ENCODE measurements at regions not wholly inside any gene's neighbourhood (a gene's known extent, or its start where the extent isn't known, plus 50 kb on each side); places are given as distances from the start of the nearest gene placed in this dataset.

DNA sequence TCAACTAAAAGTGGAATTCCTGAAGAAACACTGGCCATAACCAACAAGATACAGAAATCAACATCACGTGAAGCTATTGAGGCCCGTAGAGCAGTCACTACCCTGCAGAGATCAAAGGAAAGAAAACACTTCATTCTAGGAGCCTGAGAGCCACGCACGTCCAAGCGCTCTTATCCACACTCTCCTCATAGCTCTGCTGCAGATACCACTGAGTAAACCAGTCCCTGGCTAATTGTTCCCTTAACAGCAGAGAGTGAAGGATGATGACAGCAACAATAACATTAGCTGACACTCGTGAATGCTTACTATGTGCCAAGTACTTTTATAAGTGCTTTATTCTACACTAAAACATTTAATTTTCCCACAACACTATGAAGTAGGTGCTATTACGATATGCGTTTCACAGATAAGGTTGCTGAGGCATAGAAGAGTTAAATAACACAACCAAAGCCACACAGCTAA lies 271.0 kb upstream of the GADL1 start:
- Histone ChIP-seq H4K91ac (ENCODE audit: low read depth, low read length) (no peak overlapping the region), H3K18ac (ENCODE audit: low read length) (no peak overlapping the region), H3K9me3 (ENCODE audit: insufficient read depth, low read depth, low read length) (no peaks in the 10 kb centered on the region), H3K36me3 (ENCODE audit: control insufficient read depth in 1 of 2, insufficient read depth in 2 of 2, low read length in 2 of 2) (no peaks in the 10 kb centered on the region), H2BK12ac (ENCODE audit: low read length) (peak overlapping the region; percentile 63), H3K14ac (ENCODE audit: low read length) (no peak overlapping the region), H3K4me3 (ENCODE audit: low read depth, low read length) (no peak overlapping the region), H3K79me1 (ENCODE audit: low read length) (peaks cover 8% of the 10 kb centered on the region), H3K79me2 (ENCODE audit: control insufficient read depth, insufficient read depth, low read length, poor library complexity) (no peaks in the 10 kb centered on the region), H2BK5ac (ENCODE audit: low read depth, low read length, poor library complexity) (no peak overlapping the region), H2AK5ac (ENCODE audit: low read length) (no peak overlapping the region), H3K9ac (ENCODE audit: low read length) (no peak overlapping the region), H3K27ac (ENCODE audit: low read depth, low read length) (peak overlapping the region; percentile 77), H3K4ac (ENCODE audit: low read depth, low read length) (no peak overlapping the region), H3K4me1 (ENCODE audit: control insufficient read depth in 1 of 2, insufficient read depth in 2 of 2, low read length in 2 of 2) (peaks cover 2 to 8% of the 10 kb centered on the region in 2 experiments), H3K27me3 (ENCODE audit: insufficient read depth, low read length) (no peaks in the 10 kb centered on the region), H4K12ac (ENCODE audit: low read depth, low read length) (no peak overlapping the region), H2BK120ac (ENCODE audit: insufficient read depth, low read length, poor library complexity) (peak overlapping the region; percentile 69), H3K4me2 (ENCODE audit: low read length) (no peak overlapping the region), H2AFZ (ENCODE audit: insufficient read depth, low read length, poor library complexity) (no peak overlapping the region), H4K8ac (ENCODE audit: low read depth, low read length) (no peak overlapping the region), H3K23ac (ENCODE audit: low read length) (no peak overlapping the region)
- no CpG with 5 or more reads among the region's 8 CpGs for WGBS (ENCODE audit: extremely low coverage, insufficient coverage, insufficient read length)
- DNase-seq, result no peak

DNA sequence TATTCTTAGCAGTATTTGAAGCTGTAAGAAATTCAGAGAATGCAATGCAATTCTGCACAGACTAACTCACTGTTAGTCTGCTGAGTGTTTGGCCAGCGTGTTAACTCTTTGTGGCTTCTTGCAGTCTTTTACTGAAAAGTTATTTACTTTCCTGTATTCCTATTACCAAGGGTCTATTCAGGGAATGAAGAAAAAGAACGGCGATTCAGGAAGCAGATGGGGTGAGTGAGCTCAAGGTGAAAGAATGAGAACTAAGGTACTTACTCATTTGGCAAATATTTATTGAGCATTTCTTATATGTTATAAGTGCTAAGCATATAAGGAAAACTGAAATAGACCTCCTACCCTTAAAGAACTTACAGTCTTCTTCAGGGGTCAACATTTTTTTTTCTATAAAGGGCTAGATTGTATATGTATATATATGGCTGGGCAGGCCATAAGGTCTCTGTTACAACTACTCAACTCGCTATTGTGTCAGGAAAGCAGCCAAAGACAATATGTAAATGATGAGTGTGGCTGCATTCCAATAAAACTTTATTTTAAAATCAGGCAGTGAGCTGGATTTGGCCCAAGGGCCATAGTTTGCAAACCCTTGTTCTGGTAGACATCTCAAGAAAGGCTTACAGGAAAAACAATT lies 271.9 kb upstream of the GADL1 start:
- H3K79me1 ChIP-seq (ENCODE audit: low read length), result peaks cover 11% of the 10 kb centered on the region
- H2BK5ac ChIP-seq (ENCODE audit: low read depth, low read length, poor library complexity), result no peak overlapping the region
- H2AFZ ChIP-seq (ENCODE audit: insufficient read depth, low read length, poor library complexity), result no peak overlapping the region
- peak overlapping the region; percentile 72 for H2BK120ac ChIP-seq (ENCODE audit: insufficient read depth, low read length, poor library complexity)
- no peaks in the 10 kb centered on the region for H3K36me3 ChIP-seq (ENCODE audit: control insufficient read depth in 1 of 2, insufficient read depth in 2 of 2, low read length in 2 of 2)
- H2BK12ac ChIP-seq (ENCODE audit: low read length), result no peak overlapping the region
- H3K79me2 ChIP-seq (ENCODE audit: control insufficient read depth, insufficient read depth, low read length, poor library complexity), result no peaks in the 10 kb centered on the region
- no peak overlapping the region for H3K4me3 ChIP-seq (ENCODE audit: low read depth, low read length)
- peak overlapping the region; percentile 77 for H3K27ac ChIP-seq (ENCODE audit: low read depth, low read length)
- no peak overlapping the region for H3K4me2 ChIP-seq (ENCODE audit: low read length)
- no peak overlapping the region for H4K12ac ChIP-seq (ENCODE audit: low read depth, low read length)
- peaks cover 5 to 13% of the 10 kb centered on the region in 2 experiments for H3K4me1 ChIP-seq (ENCODE audit: control insufficient read depth in 1 of 2, insufficient read depth in 2 of 2, low read length in 2 of 2)
- no peak overlapping the region for H3K4ac ChIP-seq (ENCODE audit: low read depth, low read length)
- no peak overlapping the region for H3K18ac ChIP-seq (ENCODE audit: low read length)
- no peak overlapping the region for H4K91ac ChIP-seq (ENCODE audit: low read depth, low read length)
- no peak overlapping the region for H3K14ac ChIP-seq (ENCODE audit: low read length)
- H2AK5ac ChIP-seq (ENCODE audit: low read length), result no peak overlapping the region
- no peak overlapping the region for H4K8ac ChIP-seq (ENCODE audit: low read depth, low read length)
- DNase-seq, result peak; percentile 39 to 65
- no peak overlapping the region for H3K9ac ChIP-seq (ENCODE audit: low read length)
- no CpG with 5 or more reads among the region's 4 CpGs for WGBS (ENCODE audit: extremely low coverage, insufficient coverage, insufficient read length)
- no peaks in the 10 kb centered on the region for H3K27me3 ChIP-seq (ENCODE audit: insufficient read depth, low read length)
- H3K9me3 ChIP-seq (ENCODE audit: insufficient read depth, low read depth, low read length), result no peaks in the 10 kb centered on the region
- no peak overlapping the region for H3K23ac ChIP-seq (ENCODE audit: low read length)

DNA sequence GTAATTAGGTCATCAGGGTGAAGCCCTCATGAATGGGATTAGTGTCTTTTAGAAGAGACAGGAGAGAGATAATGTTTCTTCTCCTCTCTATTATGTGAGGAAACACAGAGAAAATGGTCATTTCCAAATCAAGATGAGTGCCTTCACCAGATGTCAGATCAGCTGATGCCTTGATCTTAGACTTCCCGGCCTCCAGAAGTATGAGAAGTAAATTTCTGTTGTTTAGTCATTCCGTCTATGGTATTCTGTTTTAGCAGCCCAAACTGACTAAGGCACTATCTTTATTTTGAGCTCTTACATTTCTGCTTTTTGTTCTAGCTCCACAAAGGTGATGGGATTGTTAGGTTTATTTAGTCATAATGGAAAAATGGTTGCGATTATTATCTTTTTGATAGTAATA lies 273.2 kb upstream of the GADL1 start:
- no CpG with 5 or more reads among the region's 3 CpGs for WGBS (ENCODE audit: extremely low coverage, insufficient coverage, insufficient read length)

DNA sequence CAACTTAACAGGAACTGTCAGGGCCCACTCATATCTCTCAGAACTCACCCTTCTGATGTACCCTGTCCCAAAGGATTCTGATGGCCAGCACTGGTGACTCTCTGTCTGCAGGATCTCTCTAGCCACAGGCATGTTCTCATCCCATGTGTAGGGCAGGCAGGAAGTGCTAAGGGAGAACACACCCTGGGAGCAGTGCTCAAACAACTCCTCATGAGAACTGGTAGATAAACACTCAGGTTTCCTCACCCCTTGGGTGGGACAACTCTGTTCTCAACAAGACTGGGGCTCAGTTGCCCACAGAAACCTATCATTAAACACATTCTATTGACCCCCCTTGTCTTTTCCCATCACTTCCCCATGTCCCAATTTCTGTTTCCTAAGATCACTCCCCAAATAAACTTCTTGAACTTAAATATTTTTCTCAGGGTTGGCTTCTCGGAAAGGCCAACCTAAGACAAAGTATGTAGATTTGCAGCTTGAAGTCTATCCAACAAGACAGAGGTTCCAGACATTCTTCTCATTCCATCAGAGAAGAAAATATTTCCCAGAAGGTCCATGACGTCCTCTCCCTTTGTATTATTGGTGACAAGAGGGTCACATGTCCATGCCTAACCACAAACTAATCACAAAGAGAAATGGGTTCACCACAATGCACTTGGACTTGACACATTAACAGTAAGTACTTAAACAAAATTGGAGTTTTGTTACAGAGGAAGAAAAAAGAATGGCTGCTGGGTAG lies 276.6 kb upstream of the GADL1 start:
- Histone ChIP-seq H4K8ac (ENCODE audit: low read depth, low read length) (peak overlapping the region; percentile 86), H2BK5ac (ENCODE audit: low read depth, low read length, poor library complexity) (peak overlapping the region; percentile 93), H3K18ac (ENCODE audit: low read length) (peak overlapping the region; percentile 96), H2AK5ac (ENCODE audit: low read length) (peak overlapping the region; percentile 72), H3K36me3 (ENCODE audit: control insufficient read depth in 1 of 2, insufficient read depth in 2 of 2, low read length in 2 of 2) (no peaks in the 10 kb centered on the region), H3K4me3 (ENCODE audit: low read depth, low read length) (no peak overlapping the region), H4K91ac (ENCODE audit: low read depth, low read length) (peak overlapping the region; percentile 94), H3K79me1 (ENCODE audit: low read length) (peaks cover 5% of the 10 kb centered on the region), H2BK12ac (ENCODE audit: low read length) (peak overlapping the region; percentile 97), H3K9me3 (ENCODE audit: insufficient read depth, low read depth, low read length) (no peaks in the 10 kb centered on the region), H3K27ac (ENCODE audit: low read depth, low read length) (peak overlapping the region; percentile 52), H4K12ac (ENCODE audit: low read depth, low read length) (peak overlapping the region; percentile 59), H3K9ac (ENCODE audit: low read length) (no peak overlapping the region), H3K4me2 (ENCODE audit: low read length) (no peak overlapping the region), H3K79me2 (ENCODE audit: control insufficient read depth, insufficient read depth, low read length, poor library complexity) (no peaks in the 10 kb centered on the region), H2AFZ (ENCODE audit: insufficient read depth, low read length, poor library complexity) (peak overlapping the region; percentile 78), H3K27me3 (ENCODE audit: insufficient read depth, low read length) (no peaks in the 10 kb centered on the region), H3K4ac (ENCODE audit: low read depth, low read length) (peak overlapping the region; percentile 88), H3K4me1 (ENCODE audit: control insufficient read depth in 1 of 2, insufficient read depth in 2 of 2, low read length in 2 of 2) (peaks cover 4 to 10% of the 10 kb centered on the region in 2 experiments), H3K14ac (ENCODE audit: low read length) (peak overlapping the region; percentile 94), H2BK120ac (ENCODE audit: insufficient read depth, low read length, poor library complexity) (peak overlapping the region; percentile 93), H3K23ac (ENCODE audit: low read length) (no peak overlapping the region)
- no CpG with 5 or more reads among the region's 2 CpGs for WGBS (ENCODE audit: extremely low coverage, insufficient coverage, insufficient read length)
- DNase-seq, result peak; percentile 62 to 86

More for the DNA sequence above, 273.2 kb upstream of the GADL1 start:
- no peaks in the 10 kb centered on the region for H3K36me3 ChIP-seq (ENCODE audit: control insufficient read depth in 1 of 2, insufficient read depth in 2 of 2, low read length in 2 of 2)
- no peak overlapping the region for H2AK5ac ChIP-seq (ENCODE audit: low read length)
- no peak overlapping the region for H3K14ac ChIP-seq (ENCODE audit: low read length)
- H2BK12ac ChIP-seq (ENCODE audit: low read length), result no peak overlapping the region
- peak overlapping the region; percentile 41 for H3K27ac ChIP-seq (ENCODE audit: low read depth, low read length)
- no peak overlapping the region for H2AFZ ChIP-seq (ENCODE audit: insufficient read depth, low read length, poor library complexity)
- H3K18ac ChIP-seq (ENCODE audit: low read length), result no peak overlapping the region
- no peak overlapping the region for H4K8ac ChIP-seq (ENCODE audit: low read depth, low read length)
- no peak overlapping the region for H3K23ac ChIP-seq (ENCODE audit: low read length)
- no peak overlapping the region for H4K91ac ChIP-seq (ENCODE audit: low read depth, low read length)
- peaks cover 5 to 13% of the 10 kb centered on the region in 2 experiments for H3K4me1 ChIP-seq (ENCODE audit: control insufficient read depth in 1 of 2, insufficient read depth in 2 of 2, low read length in 2 of 2)
- H3K4me3 ChIP-seq (ENCODE audit: low read depth, low read length), result no peak overlapping the region
- peaks cover 11% of the 10 kb centered on the region for H3K79me1 ChIP-seq (ENCODE audit: low read length)
- H4K12ac ChIP-seq (ENCODE audit: low read depth, low read length), result no peak overlapping the region
- no peaks in the 10 kb centered on the region for H3K79me2 ChIP-seq (ENCODE audit: control insufficient read depth, insufficient read depth, low read length, poor library complexity)
- no peak overlapping the region for H3K4ac ChIP-seq (ENCODE audit: low read depth, low read length)
- no peak overlapping the region for H3K4me2 ChIP-seq (ENCODE audit: low read length)
- peak; percentile 42 to 75 for DNase-seq
- no peak overlapping the region for H2BK120ac ChIP-seq (ENCODE audit: insufficient read depth, low read length, poor library complexity)
- H3K9ac ChIP-seq (ENCODE audit: low read length), result no peak overlapping the region
- no peak overlapping the region for H2BK5ac ChIP-seq (ENCODE audit: low read depth, low read length, poor library complexity)
- H3K9me3 ChIP-seq (ENCODE audit: insufficient read depth, low read depth, low read length), result no peaks in the 10 kb centered on the region
- no peaks in the 10 kb centered on the region for H3K27me3 ChIP-seq (ENCODE audit: insufficient read depth, low read length)

Measured in trophoblast cell (in vitro differentiated cells and primary cell).